Spleen (tissue), 11 donors: ENCODE measurements at regions not wholly inside any gene's neighbourhood (a gene's known extent, or its start where the extent isn't known, plus 50 kb on each side); places are given as distances from the start of the nearest gene placed in this dataset.

Experiments
- DNase-seq: peaks from one replicate; pipeline ENCODE4 v3.0.0-alpha.2; 2020
- H3K27ac ChIP-seq, 8 donors: fragments of 200-600 bp; sonication (generic) in 7 of 8; 1 replicate in 4 of 8; 2 replicates in 4 of 8; pipeline versions ENCODE4 v1.5.0 to v1.8.0; 2016 to 2021; ENCODE audit warnings: inconsistent platforms in 4 of 8, mild to moderate bottlenecking in 4 of 8, moderate library complexity in 1 of 8
- H3K27me3 ChIP-seq, 7 donors: fragments of 200-600 bp; sonication (generic) in 6 of 7; replicated peaks in 1 of 7; 1 replicate in 4 of 7; 2 replicates in 3 of 7; pipeline versions ENCODE4 v1.5.0 to v1.8.0; 2016 to 2021; ENCODE audit warnings: inconsistent platforms in 3 of 7, mild to moderate bottlenecking in 1 of 7
- H3K36me3 ChIP-seq, 6 donors: fragments of 200-600 bp; sonication (generic) in 5 of 6; 1 replicate in 4 of 6; 2 replicates in 2 of 6; pipeline versions ENCODE4 v1.5.0 to v1.8.0; 2016 to 2021; ENCODE audit warnings: inconsistent platforms in 2 of 6
- H3K4me1 ChIP-seq, 6 donors: fragments of 200-600 bp; sonication (generic) in 5 of 6; 1 replicate in 3 of 6; 2 replicates in 3 of 6; pipeline versions ENCODE4 v1.5.0 to v1.8.0; 2016 to 2021; ENCODE audit warnings: inconsistent platforms in 3 of 6
- H3K4me3 ChIP-seq, 8 donors: fragments of 200-600 bp; sonication (generic) in 7 of 8; 1 replicate in 4 of 8; 2 replicates in 4 of 8; pipeline versions ENCODE4 v1.5.0 to v1.8.0; 2016 to 2021; ENCODE audit warnings: inconsistent platforms in 4 of 8, mild to moderate bottlenecking in 4 of 8, moderate library complexity in 2 of 8
- H3K9me3 ChIP-seq, 8 donors: fragments of 200-600 bp; sonication (generic) in 7 of 8; 1 replicate in 4 of 8; 2 replicates in 4 of 8; pipeline versions ENCODE4 v1.5.0 to v1.8.0; 2016 to 2021; ENCODE audit warnings: inconsistent platforms in 4 of 8
- POLR2A ChIP-seq, 3 donors: fragments of 450-650 bp; IDR thresholded peaks; one replicate each; pipeline ENCODE4 v1.5.1; 2017; ENCODE audit warnings: antibody characterized with exemption in 3 of 3, mild to moderate bottlenecking in 1 of 3
- POLR2AphosphoS5 ChIP-seq, 3 donors: sonication (generic); formaldehyde crosslinking; IDR thresholded peaks; one replicate each; pipeline ENCODE4 v1.5.1; 2017; ENCODE audit warnings: antibody characterized with exemption in 3 of 3
- whole genome bisulfite sequencing, 5 donors: extraction: QIAGEN DNeasy Blood & Tissue Kit in 3 of 5; methylation state at CpG; one replicate each; pipeline versions ENCODE4 v1.1.5 to v1.1.7; 2013 to 2018; 5-methylcytosine and 5-hydroxymethylcytosine counted together
- intact Hi-C: fragments of 100-400 bp; cut with DNase I; formaldehyde crosslinking; loops from one replicate; pipeline ENCODE4 v1.15.0; 2023; ENCODE audit warnings: low total_unique reads
- TF ChIP-seq, protein P1 (sequence below), 11 experiments: fragments of 200-600 bp in 7 of 11; fragments of 450-650 bp in 4 of 11; sonication (generic) in 4 of 11; IDR thresholded peaks in 8 of 11; conservative IDR thresholded peaks in 3 of 11; 1 replicate in 7 of 11; 2 replicates in 4 of 11; pipeline versions ENCODE4 v1.4.0 to v1.8.0; 2016 to 2021; ENCODE audit warnings: antibody characterized with exemption in 11 of 11, inconsistent platforms in 4 of 11, mild to moderate bottlenecking in 1 of 11
- donor health status: healthy with polysubstance abuse.
- donor health status: DM: no; HTN: no; CAD: no; lungs with moderate emphysema.
- donor health status: DM: no; HTN: no; CAD: no.
- donor health status: Bipolar disorder and iron deficiency.
- donor health status: healthy.
- donor health status: DM: no; HTN: no; CAD: no.
- donor health status: DM: yes; HTN: yes; CAD: no.

DNA sequence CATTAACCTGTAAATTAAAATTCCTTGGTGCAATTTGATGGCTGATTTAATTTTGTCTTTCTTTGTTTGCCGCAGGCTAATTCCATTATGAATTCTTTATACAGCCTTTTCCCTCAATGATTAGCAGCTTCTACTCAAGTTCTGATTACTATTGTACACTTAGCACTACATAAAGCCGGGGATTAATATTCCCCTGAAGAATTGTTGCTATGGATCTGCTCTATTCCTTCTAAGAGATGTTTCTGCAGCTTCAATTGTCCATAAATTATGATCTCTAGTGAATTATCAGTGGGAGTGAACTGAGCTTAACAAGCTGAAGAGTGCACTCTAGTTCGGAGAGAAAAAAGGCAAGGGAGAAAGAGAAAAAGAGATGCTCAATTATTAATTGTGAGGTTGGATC is 433.7 kb upstream of the SPRED2 start:
- no peaks in the 10 kb centered on the region for H3K9me3 ChIP-seq
- no peaks in the 10 kb centered on the region for H3K36me3 ChIP-seq
- H3K4me3 ChIP-seq: no peak overlapping the region
- peaks cover 0 to 9% (median 0%) of the 10 kb centered on the region in 7 donors for H3K27me3 ChIP-seq
- no peak overlapping the region for H3K27ac ChIP-seq
- intact Hi-C loops: no loop called here
- TF ChIP-seq, protein P1, sequence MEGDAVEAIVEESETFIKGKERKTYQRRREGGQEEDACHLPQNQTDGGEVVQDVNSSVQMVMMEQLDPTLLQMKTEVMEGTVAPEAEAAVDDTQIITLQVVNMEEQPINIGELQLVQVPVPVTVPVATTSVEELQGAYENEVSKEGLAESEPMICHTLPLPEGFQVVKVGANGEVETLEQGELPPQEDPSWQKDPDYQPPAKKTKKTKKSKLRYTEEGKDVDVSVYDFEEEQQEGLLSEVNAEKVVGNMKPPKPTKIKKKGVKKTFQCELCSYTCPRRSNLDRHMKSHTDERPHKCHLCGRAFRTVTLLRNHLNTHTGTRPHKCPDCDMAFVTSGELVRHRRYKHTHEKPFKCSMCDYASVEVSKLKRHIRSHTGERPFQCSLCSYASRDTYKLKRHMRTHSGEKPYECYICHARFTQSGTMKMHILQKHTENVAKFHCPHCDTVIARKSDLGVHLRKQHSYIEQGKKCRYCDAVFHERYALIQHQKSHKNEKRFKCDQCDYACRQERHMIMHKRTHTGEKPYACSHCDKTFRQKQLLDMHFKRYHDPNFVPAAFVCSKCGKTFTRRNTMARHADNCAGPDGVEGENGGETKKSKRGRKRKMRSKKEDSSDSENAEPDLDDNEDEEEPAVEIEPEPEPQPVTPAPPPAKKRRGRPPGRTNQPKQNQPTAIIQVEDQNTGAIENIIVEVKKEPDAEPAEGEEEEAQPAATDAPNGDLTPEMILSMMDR (IDR thresholded peaks at IDR 0.05 in 8 of 11, conservative IDR thresholded peaks at IDR 0.05 in 3 of 11): no peak
- no peak for TF ChIP-seq POLR2A (IDR thresholded peaks at IDR 0.05)
- TF ChIP-seq POLR2AphosphoS5 (IDR thresholded peaks at IDR 0.05): no peak
- 76 to 85% (median 79%) methylated on average over 3 of the region's 3 CpGs for WGBS, 5 donors
- DNase-seq: no peak
- no peaks in the 10 kb centered on the region for H3K4me1 ChIP-seq

DNA sequence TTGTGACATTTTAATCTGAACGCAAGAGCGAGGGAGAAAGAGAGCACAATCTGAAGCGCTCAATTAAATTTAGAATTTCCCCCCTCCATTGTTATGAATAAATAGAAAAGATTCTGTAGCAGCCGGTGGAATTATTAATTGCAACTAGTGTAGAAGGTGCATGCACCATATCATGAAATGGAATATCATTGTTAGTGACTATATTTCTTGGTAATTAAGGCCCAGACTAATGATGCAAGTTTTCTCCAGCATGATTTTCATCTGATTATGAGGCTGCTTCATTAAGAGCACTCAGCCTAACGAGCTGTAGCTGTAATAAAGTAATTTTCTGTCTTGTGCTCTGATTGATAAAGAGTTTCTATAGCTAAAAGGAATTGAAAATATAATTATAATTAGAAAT is 432.2 kb upstream of the SPRED2 start:
- H3K27me3 ChIP-seq: peaks cover 0 to 6% (median 0%) of the 10 kb centered on the region in 7 donors
- 87 to 92% (median 92%) methylated on average over 5 of the region's 5 CpGs for WGBS, 5 donors
- no peak for DNase-seq
- H3K27ac ChIP-seq: no peak overlapping the region
- no peak overlapping the region for H3K4me3 ChIP-seq
- TF ChIP-seq, protein P1 (IDR thresholded peaks at IDR 0.05 in 8 of 11, conservative IDR thresholded peaks at IDR 0.05 in 3 of 11): no peak
- TF ChIP-seq POLR2A (IDR thresholded peaks at IDR 0.05): no peak
- no peak for TF ChIP-seq POLR2AphosphoS5 (IDR thresholded peaks at IDR 0.05)
- H3K4me1 ChIP-seq: no peaks in the 10 kb centered on the region
- intact Hi-C loops: no loop called here
- no peaks in the 10 kb centered on the region for H3K36me3 ChIP-seq
- no peaks in the 10 kb centered on the region for H3K9me3 ChIP-seq

DNA sequence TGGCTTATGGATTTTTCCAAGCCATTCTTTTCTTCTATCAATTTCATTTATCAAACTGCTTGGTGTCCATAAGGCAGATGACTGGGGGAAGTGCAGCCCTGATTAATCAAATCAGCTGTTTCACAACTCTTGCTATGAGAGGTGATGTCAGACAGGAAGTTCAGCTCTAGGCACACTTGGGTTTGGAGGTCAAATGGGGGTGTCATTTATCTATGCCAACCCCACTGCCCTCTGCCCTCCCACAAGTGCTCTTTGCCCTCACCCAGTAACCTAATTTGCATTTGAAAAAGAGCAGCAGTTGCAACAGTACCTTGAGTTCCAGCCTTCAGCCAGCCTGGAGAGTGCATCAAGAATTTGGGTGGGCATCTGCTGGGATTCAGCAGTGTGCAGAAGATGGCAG is 431.3 kb upstream of the SPRED2 start:
- H3K27me3 ChIP-seq: peaks cover 0 to 4% (median 0%) of the 10 kb centered on the region in 7 donors
- no peak overlapping the region for H3K27ac ChIP-seq
- no peaks in the 10 kb centered on the region for H3K36me3 ChIP-seq
- intact Hi-C loops: no loop called here
- no peak overlapping the region for H3K4me3 ChIP-seq
- no peak for DNase-seq
- TF ChIP-seq POLR2AphosphoS5 (IDR thresholded peaks at IDR 0.05): no peak
- TF ChIP-seq, protein P1 (IDR thresholded peaks at IDR 0.05 in 8 of 11, conservative IDR thresholded peaks at IDR 0.05 in 3 of 11): no peak
- TF ChIP-seq POLR2A (IDR thresholded peaks at IDR 0.05): no peak
- H3K4me1 ChIP-seq: no peaks in the 10 kb centered on the region
- H3K9me3 ChIP-seq: no peaks in the 10 kb centered on the region

DNA sequence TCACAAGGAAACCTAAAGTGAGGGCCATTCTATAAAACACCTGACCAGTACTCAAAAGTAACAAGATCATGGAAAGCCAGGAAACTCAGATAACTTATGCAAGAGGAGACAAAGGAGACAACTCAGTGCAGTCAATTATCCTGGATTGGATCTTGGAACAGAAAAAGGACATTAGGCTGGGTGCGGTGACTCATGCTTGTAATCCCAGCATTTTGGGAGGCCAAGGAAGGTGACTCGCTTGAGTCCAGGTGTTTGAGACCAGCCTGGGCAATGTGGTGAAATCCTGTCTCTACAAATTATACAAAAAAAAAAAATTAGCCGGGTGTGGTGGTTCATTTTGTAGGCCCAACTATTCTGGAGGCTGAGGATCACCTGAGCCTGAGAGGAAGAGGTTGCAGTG is 424.5 kb upstream of the SPRED2 start:
- 83 to 95% (median 92%) methylated on average over 3 of the region's 3 CpGs for WGBS, 5 donors
- Histone ChIP-seq H3K9me3 (no peaks in the 10 kb centered on the region), H3K4me3 (no peak overlapping the region), H3K36me3 (no peaks in the 10 kb centered on the region), H3K4me1 (no peaks in the 10 kb centered on the region), H3K27me3 (no peaks in the 10 kb centered on the region), H3K27ac (no peak overlapping the region)
- intact Hi-C loops: no loop called here
- DNase-seq: no peak
- no peak for TF ChIP-seq POLR2AphosphoS5 (IDR thresholded peaks at IDR 0.05)
- TF ChIP-seq, protein P1 (IDR thresholded peaks at IDR 0.05 in 8 of 11, conservative IDR thresholded peaks at IDR 0.05 in 3 of 11): no peak
